Right renal cortex interstitium (tissue), 3 donors: ENCODE measurements at regions not wholly inside any gene's neighbourhood (a gene's known extent, or its start where the extent isn't known, plus 50 kb on each side); places are given as distances from the start of the nearest gene placed in this dataset.
"Not testable (repeated sequence)": the region's sequence is repeated elsewhere in the genome, so short reads cannot be mapped to it uniquely, and the experiment has no call there.

Experiments used
- DNase-seq, 3 donors: peaks; one replicate each; pipeline ENCODE4 v3.0.0-alpha.2; 2013; ENCODE audit warnings: low read depth in 3 of 3, low spot score in 2 of 3

DNA sequence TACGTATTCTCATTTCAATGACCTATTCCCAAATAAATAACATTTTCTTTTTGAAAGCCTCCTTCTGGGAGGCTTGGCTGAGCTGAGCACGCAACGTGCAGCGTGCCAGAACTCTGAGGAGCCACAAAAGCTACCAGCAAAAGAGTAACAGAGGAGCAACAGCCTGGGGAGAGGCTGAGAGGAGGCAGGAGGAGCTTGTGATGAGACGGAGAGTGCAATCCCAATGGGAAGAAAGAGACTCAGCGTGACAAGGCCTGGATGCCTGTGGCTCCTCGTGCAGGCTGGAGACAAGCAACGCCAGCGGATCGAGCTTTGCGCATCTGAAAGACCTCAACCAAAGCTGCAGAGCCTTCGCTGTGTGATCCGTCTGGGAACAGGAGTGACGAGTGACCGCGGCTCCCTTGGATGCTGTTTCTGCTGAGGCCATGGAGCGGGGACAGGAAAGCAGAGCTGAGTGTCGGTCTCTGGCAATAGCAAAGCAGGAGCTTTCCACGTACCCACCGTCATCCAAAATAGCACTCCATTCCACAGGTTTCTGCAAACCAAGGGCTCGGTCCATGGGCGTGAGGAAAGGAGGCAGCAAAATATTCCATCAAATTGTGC is 171.7 kb upstream of the PFKP start:
- DNase-seq = no peak

DNA sequence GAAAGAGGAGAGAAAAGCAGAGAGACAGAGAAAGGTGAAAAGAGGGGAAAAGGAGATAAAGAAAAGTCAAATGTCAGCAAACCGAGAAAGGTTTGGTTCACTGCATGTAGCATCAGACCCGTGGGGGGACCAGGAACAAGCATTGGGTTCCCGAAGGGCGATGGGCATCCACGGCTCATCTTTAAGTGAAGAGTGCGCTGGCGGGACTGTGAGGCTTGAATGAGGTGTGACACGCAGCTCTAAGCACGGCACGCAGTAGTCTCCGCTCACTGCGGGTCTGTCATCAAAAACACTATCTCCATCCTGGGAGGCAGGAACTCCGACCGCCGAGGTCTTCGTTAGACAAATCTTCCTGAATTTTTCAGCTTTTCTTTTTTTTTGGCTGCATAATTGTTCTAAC is 173.4 kb upstream of the PFKP start:
- no peak for DNase-seq

DNA sequence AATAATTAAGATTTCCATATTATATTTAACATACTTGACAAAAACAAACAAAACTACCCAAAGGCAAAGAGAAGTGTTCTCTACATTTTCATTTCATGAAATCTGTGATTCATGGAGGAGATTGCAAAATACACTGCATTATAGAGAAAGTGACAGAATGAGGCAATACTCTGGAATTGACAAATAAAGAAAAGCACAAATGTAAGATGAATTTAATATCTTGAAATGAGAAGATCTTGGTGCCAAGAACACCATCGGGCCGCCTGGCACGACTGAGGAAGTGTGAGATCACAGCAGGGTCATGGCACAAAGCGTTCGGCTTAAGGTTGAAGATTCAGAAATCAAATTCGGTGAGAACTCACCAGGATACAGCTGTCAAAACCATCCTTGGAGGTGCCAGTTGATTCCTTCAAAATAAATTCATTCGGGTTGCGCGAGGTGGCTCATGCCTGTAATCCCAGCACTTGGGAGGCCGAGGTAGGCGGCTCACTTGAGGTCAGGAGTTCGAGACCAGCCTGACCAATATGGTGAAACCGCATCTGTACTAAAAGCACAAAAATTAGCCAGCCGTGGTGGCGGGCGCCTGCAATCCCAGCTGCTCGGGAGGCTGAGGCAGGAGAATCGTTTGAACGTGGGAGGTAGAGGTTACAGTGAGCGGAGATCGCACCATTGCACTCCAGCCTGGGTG is 174.0 kb upstream of the PFKP start:
- DNase-seq = no peak

DNA sequence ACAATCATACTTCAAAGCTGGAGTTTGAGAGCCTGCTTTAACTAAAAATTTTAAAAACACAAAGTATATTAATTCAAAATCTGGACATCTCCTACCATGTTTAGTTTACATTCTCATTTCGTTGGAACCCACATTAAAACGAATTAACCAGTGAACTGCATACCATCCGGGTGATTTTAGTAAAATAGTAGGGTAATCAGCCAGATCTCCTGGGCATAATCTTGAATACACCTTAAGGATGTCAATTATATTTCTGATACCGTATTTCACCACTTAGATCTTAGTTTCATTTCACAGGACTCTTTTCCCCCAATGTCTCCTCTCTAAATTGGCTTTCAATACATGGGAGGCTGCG is 175.6 kb upstream of the PFKP start:
- no peak for DNase-seq

DNA sequence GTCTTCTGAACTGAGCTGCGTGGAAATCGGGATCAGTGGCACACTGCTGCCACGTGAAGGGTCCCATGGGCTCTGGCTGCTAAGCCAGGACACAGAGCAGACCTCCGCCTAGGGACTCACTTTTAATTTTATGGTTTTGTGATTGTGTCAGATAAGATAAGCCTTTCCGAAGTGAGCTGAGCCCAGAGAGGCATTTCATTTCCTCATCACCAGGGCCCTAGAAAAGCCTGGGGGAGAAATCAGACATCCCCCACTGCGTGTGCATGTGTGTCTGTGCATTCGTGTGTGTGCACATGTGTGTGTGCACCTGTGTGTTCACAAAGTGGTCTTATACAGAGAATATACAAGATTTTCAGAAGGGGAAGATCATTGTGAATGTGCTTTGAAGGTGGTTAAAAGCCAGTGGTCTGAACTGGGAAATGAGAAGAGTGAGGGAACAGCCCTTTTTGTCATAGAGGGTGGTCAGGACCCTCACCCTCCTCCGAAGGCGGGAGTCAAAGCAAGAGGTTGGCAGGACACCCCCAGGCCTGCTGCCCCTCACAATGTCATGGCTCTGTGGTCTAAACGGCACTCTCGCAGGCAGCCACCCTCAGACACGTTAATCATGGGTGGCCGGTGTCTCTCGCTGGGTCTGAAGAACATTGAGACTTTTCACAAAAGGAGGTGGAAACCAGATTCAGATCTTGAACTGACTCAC is 176.1 kb upstream of the PFKP start:
- no peak for DNase-seq

DNA sequence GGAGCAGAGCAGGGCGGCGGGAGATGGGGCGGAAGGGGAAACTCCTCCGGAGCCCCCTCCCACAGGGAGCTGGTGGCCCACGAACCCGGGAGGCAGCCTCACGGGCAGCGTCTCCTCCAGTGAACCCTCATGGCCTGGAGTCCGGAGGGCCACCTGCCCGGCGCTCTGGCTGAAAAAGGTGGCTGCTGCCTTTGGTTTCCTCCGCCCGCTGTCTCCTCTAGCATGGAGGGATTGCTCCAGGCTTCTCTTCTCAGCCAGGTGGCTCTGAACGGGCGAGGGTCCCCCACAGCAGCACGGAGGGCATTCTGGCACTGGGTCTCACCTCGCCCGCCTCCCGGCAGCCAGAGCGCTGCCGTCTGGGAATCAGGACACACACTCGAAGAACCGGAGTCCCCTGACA is 177.3 kb upstream of the PFKP start:
- no peak for DNase-seq

DNA sequence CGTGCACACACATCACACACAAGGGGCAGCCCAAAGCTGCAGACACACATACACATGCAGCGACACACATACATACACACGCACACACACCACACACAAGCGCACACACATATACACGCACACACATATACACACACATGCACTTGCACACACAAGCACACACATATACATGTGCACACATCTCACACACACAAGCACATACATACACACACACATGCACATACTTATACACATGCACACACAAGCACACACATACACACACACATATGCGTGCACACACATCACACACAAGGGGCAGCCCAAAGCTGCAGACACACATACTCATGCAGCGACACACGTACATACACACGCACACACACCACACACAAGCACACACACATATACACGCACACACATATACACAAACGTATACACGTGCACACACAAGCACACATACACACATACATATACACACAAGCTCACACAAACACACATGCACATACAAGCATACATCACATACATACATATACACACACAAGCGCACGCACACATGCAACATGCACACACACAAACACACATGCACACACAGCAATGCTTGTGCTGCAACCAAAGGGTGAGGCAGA is 178.8 kb upstream of the PFKP start:
- DNase-seq = no peak

DNA sequence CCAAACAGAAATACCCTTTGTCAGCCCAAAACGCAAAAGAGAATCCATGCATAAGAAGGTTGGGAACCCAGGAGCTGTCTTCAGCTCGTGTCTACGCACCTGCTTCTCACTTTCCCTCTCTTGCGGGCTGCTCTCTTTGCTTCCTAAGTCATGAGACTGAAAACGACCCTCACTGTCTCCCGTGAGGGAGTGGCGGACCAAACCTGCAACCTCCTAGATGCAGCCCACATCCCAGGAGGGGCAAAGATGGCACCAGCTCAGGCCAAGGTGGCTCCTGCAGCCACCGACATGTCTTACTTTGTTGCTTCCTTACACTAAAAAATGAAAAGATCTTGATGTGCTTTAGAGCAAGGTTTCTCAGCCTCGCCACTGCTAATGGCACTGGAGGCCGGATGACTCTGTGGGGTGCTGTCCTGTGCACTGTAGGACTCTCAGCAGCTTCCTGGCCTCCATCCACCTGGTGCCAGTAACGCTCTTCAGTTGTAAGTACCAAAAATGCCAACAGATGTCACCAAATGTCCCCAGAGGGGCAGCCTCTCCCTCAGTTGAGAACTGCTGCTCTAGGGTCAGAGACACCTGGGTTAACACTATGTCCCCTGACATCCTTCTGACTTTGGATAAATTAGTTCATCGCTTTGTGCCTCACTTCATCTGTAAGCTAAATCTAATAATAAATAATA is 179.8 kb upstream of the PFKP start:
- DNase-seq = no peak

DNA sequence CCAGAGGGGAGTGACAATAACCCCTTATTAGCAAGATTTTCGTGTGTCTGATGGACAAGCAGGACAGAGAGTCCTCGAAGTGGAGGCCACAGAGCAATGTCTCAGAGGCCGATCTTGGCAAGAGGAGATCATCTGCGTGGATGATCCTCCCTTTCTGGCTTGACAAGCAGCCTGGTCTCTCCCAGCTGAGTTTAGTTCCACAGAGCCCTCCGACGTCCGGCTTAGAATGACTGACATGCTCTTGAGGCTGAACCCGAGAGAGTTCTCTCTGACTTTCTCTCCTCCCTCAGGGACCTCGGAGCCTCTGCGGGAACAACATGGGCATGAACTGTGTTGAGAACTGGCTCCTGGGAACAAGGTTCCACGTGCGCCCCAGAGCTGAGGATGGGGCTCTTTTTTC is 180.7 kb upstream of the PFKP start:
- no peak for DNase-seq

DNA sequence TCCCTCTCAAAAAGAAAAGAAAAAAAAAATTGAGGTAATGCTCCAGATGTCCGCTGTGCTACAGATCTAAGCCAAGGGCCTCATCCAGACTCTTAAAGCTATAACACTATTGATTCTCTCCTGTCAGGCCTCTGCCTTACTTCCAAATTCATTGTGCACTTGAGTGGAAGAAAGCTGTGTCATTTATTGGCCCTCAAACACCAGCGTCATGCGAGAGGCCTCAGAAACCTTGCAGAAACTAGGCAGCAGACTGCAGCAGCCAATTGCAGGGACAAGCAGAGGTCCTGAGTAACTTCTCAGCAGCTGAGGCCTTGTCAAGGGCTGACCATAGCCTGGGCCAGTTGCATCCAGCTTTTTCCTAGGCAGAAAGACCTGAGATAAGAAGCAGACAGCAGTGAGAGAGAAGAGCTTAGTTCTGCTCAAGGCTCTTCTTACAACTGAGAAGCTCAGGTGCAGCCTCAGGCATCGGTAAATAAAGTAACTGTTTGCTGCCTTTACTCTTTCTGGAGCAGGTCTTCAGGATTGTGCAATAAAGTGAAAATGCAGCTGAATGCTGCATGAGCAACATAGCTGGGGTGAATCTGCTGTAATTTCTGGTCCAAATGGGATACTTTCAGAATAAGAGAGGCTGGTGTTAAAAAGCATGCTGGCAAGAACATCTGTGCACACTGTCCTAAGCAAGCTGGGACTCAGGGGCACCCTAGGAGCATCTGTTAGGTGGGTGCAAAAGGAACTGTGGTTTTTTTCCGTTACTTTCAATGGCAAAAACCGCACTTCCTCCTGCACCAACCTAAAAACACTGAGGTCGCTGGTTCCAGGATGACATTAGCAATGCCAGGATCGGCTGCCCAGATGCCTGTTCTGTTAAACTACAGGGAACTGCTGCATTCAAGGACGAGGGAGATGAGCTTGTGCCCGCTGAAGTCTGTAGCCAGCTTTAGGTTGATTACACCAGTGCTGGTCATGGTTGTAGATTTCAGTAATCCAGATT is 181.8 kb upstream of the PFKP start:
- DNase-seq = no peak

DNA sequence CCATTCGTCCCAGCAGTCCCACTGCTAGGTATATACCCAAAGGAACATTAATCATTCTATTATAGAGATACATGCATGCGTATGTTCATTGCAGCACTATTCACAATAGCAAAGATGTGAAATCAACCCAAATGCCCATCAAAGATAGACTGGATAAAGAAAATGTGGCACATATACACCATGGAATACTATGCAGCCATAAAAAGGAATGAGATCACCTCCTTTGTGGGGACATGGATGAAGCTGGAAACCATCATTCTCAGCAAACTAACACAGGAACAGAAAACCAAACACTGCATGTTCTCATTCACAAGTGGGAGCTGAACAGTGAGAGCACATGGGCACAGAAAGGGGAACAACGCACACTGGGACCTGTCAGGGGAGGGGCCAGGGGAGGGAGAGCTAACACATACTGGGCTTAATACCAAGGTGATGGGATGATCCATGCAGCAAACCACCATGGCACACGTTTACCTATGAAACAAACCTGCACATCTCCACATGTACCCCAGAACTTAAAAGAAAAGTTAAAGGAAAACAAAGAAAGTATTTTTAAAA is 183.3 kb upstream of the PFKP start:
- DNase-seq = not testable (repeated sequence)

DNA sequence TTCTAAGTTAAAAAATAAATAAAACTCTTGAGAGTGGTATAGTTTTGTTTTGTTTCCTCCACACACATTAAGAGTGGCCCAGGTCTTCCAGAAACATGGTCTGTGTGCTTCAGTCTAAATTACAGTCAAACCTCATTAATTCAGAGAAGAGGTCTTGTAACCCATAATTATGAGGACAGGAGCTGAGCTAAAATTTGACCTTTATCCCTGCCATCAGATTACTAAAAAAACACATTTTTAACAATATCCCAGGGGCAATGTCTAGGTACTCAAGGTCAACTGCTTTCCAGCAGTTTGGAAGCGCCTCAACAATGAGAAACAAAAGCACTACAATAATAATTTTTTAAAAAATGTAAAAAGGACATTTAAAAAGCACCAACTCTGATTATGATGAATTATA is 184.1 kb upstream of the PFKP start:
- DNase-seq = no peak

DNA sequence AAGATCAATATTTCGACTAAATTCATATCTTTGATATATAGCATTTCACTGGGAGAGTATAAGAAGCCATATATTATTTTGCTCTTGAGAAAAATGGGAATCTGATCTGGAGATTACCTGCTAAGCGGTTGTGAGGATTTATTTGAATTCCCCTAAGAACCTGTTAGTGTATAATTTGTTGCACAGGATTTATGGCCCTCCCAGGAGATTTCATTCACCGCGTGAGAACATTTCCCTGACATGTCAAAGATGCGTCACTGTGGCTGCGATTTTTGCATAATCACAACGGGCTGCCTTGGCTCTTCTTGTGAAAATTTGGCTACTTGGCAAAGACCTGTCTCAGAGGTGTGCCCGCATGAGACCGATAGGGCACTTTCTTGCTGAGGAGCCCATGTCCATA is 184.7 kb upstream of the PFKP start:
- DNase-seq = peak in 1 of 3 donors; percentile 7

DNA sequence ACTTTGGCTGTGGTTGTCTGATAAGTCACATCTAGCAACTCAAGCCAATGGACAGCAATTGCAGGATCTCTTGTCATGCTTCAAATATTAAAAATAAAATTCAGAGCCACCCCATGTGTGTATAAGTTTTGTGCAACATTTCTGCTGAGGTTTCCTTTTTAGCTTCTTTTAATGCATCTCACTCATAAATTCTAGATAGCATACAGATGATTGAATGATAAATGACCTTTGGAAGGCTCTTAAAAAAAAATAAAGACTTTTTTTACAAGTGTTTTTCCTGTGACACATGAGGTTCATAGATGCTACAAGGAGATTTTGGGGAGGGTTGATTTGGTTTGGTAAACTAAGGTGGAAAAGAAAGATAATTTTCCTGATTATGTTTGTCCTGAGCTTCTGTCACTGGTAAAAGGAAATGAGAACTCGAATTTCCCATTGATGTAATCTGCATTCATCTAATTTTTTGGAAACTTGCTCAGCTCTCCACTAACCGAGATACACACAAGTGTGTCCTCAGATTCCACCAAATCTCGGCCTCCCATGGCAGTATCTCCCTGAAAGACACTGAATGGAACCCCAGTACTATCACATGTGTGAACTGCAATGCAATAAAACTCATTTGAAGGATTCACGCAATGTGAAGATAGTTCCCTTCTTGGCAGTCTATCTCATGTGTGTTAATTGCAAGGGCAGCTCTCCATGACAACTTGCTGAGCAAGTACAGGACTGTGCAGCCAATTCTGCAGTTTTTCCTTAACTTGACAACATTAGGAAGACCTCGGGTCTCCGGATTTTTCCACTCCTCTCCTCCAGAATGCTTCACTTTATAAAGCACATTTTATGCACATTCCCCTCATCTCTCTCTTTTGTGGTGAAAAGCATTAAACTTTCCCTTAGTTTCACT is 185.4 kb upstream of the PFKP start:
- peak in 1 of 3 donors; percentile 10 for DNase-seq

DNA sequence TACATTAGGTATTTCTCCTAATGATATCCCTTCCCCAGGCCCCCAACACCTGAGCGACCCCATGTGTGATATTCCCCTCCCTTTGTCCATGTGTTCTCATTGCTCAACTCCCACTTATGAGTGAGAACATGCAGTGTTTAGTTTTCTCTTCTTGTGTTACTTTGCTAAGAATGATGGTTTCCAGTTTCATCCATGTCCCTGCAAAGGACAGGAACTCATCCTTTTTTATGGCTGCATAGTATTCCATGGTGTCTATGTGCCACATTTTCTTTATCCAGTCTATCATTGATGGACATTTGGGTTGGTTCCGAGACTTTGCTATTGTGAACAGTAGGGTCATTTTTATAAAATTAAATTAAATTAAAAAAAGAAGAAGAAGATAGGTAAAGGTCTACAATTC is 187.3 kb upstream of the PFKP start:
- DNase-seq = not testable (repeated sequence)

DNA sequence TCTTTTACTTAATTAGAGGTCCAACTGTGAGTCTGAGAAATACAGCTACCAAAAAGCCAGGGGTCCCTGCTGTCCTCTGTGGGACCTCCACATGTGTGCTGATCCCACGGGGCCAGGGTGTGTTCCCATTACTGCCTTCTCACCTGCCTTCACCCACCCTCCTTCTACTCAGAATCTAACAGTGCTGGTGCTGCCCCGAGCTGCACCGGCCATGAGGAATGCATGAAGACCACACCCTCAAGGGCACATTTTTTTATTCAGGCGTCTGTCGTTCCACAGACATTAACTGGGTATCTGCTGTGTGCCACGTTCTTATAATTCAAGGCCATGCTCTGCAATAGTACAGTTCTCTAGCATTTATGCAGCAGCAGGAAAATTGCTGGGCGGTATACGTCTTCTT is 188.5 kb upstream of the PFKP start:
- DNase-seq = no peak

DNA sequence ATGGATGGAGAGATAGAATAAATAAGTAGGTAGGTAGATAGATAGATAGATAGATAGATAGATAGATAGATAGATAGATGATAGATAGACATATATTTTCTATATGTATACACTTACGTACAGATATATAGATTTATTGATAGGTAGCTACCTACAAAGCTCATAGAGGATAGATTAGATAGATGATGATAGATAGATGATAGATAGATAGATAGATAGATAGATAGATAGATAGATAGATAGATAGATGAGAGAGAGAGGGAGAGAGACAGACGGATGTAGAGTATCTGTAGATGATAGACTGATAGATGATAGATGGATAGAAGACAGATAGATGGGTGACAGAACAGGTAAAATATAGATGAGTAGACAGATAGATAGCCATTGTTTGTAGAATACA is 191.3 kb upstream of the PFKP start:
- no peak for DNase-seq

DNA sequence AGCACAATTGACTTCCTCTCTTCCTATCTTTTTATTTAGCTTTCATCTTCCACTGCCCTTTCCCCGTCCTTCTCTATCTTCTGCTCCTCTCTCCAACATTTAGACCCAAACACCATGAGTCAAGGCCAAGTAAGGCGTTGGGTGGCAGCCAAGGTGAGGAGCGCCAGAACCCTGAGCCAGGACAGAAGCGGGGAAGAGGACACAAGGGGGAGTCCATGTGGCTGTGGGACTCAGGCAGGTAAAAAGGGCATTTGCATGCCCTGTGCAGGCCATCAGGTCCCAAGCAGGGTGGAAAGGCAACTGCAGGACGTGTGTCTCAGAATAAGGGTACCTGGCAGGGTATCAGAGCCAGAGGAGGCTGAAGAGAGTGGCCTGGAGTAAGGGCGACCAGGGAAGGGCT is 192.4 kb upstream of the PFKP start:
- DNase-seq = no peak

DNA sequence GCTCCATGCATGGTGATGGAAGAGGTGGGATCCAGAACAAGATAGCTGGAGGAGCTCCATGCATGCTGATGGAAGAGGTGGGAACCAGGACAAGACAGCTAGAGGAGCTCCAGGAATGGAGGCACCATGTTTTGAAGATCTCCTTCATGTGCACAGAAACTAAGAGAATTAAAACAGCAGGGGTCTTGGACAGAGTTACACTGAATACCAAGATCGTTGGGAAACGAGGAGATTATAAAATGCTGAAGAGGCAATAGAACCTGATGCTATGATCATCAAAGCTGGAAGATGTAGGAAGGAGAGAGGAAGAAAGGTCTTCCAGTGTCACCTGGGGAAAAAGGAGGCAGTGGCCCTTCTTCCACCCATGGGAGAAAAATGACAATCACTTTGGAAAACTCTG is 193.6 kb upstream of the PFKP start:
- DNase-seq = no peak
